HG03196 (cell line): ENCODE measurements at regions not wholly inside any gene's neighbourhood (a gene's known extent, or its start where the extent isn't known, plus 50 kb on each side); places are given as distances from the start of the nearest gene placed in this dataset.
A peak's percentile ranks its signal among the peaks of the same experiment; 100 is the strongest.

Source experiments
- ATAC-seq: cut with Tn5 transposase; IDR thresholded peaks from one replicate; pipeline ENCODE4 v1.9.1; 2021; ENCODE audit not compliant: unreplicated experiment

- ATAC-seq: no peak
Observed at GRCh38 chr16:14362774-14363371, 267.2 kb downstream of the PARN start.

GRCh38 chr16:14360326-14361037 is 269.6 kb downstream of the PARN start:
- ATAC-seq: no peak

GRCh38 chr16:14358697-14359305 is 271.3 kb downstream of the PARN start:
- no peak for ATAC-seq

GRCh38 chr16:14357328-14357727 is 272.7 kb downstream of the PARN start:
- no peak for ATAC-seq

- no peak for ATAC-seq
Observed at GRCh38 chr16:14356064-14356463, 274.0 kb downstream of the PARN start.

DNA sequence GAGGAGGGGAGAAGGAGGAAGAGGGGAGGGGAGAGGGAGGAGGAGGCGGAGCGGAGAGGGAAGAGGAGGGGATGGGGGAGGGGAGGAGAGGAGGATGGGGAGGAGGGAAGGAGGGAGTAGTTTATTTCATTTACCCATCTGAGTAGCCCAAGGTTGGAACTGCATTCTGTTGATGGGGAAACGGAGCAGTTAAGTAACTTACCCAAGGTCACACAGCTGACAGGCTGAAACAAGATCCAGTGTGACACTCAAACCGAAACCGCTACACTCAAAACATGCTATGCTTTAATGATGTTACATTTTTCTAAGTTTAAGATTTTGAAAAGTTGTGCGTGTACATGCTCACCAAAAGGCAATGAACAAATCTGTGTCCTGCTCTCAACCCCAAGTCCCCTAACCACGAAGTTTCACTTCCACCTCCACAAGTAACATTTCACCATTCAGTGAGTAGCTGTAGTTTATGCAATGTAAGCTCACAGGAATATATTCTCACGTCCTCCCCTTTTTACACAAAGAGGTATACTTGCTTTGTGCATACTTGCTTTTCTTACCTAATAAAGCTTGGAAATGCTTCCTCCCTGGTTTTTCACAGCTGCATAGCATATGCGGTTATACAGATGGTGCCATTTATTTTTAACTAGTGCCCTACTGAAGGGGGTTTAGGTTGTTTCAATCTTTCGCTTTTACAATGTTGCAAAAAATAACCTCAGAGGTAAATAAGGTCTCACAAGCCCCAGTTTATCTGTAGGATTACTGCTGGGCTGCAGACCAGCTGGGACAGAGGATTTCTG is 275.3 kb downstream of the PARN start:
- ATAC-seq: peak; percentile 90

GRCh38 chr16:14353340-14353739 is 276.7 kb downstream of the PARN start:
- ATAC-seq: no peak

GRCh38 chr16:14351647-14352046 is 278.4 kb downstream of the PARN start:
- ATAC-seq: no peak

GRCh38 chr16:14350626-14351025 is 279.4 kb downstream of the PARN start:
- no peak for ATAC-seq

DNA sequence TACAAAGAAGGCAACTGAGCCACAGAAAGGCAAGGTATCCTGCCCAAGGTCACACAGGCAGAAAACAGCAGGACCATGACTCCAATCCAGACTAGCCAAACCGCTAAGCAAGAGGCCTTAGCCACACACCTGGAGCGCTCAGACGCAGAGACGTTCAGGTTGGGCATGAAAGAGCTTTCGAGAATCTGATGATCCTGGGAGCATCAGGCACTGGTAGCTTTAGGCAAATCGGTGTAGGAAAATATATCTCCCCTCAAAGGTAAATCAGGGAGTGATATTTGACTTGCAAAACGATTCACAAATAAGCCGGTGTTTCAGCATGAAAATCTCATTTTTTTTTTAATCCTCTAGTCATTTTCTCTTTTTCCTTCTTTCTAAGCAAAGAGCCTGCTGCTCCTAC is 279.0 kb downstream of the MRTFB start:
- no peak for ATAC-seq

GRCh38 chr16:14347706-14348105 is 276.6 kb downstream of the MRTFB start:
- no peak for ATAC-seq

DNA sequence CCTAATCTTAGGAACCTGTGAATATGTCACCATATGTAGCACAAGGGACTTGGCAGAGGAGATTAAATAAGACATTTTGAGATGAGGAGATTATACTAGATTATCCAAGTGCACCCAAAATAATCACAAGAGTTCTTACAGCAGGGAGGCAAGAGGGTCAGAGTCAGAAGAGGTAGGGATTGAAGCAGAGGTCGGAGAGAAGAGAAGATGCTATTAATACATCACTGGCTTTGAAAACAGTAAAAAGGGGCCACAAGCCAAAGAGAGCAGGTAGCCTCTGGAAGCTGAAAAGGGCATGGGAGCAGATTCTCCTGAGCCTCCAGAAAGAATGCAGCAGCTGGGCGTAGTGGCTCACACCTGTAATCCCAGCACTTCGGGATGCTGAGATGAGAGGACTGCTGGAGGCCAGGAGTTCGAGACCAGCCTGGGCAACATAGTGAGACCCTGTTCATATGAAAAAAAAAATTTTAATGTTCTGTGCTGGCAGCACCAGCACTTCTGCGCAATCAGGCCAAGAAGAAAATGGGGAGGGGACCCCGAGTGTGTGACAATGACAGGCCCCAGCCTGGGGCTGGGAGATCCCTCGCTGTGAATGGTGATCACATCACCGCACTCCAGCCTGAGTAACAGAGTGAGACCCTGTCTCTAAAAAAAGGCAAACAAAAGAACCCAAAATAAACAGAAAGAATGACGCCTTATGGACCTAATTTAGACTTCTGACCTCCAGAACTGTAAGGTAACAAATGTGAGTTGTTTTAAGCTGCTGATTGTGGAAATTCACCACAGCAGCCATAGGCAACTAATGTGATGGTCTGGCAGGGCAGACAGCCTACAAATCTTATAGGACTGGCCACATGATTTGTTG is 275.4 kb downstream of the MRTFB start:
- ATAC-seq: no peak

- no peak for ATAC-seq
Observed at GRCh38 chr16:14345512-14346115, 274.5 kb downstream of the MRTFB start.

- no peak for ATAC-seq
Observed at GRCh38 chr16:14344945-14345344, 273.8 kb downstream of the MRTFB start.

- ATAC-seq: no peak
Observed at GRCh38 chr16:14344292-14344691, 273.2 kb downstream of the MRTFB start.

GRCh38 chr16:14341324-14342225 is 270.5 kb downstream of the MRTFB start:
- ATAC-seq: no peak

DNA sequence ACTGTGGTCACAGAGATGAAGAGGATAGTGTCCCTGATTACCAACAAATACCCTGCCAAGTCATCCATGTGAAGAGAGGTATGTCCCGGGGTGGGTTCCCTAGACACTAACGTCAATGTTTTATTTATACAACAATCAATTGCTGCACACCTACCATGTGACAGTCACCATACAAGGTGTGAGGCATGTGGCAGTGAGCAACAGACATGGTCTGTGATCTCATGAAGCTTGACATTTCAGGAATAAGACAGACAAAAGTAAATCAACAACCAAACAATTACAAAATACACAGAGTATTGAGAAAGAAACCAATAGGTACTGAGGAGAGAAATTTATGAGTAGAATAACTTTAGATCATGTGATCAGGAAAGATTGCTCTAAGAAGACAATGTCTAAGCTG is 268.6 kb downstream of the MRTFB start:
- no peak for ATAC-seq

DNA sequence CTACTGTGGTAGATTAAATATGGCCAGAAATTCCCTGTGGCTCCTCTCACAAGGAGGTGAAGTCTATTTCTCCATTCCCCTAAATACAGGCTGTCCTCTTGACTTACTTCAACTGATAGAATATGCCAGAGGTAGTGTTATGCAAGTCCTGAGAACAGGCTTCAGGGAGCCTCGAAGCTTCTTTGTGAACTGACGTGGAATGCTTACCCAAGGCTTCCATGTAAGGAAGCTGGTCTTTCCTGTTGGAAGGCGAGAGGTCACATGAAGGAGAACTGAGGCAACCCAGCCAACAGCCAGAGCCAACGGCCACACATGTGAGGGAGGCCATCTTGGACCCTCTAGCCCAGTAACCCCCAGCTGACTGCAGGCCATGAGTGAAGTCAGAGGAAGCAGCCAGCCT is 267.9 kb downstream of the MRTFB start:
- ATAC-seq: no peak

DNA sequence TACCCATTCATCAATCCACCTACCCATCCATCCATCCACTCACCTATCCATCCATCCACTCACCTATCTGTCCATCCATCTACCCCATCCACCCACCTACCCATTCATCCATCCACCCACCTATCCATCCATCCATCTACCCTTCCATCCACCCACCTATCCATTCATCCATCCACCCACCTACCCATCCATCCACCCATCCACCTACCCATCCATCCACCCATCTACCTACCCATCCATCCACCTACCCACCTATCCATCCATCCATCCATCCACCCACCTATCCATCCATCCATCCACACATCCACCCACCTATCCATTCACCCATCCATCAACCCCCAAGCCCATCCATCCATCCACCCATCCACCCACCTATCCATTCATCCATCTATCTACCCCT is 267.1 kb downstream of the MRTFB start:
- ATAC-seq: no peak
